Activated CD8-positive, alpha-beta T cell treated with anti-CD3 and anti-CD28 coated beads for 36 hours (primary cell): ENCODE measurements at regions not wholly inside any gene's neighbourhood (a gene's known extent, or its start where the extent isn't known, plus 50 kb on each side); places are given as distances from the start of the nearest gene placed in this dataset.

Experiments
- ATAC-seq: fragments of 200-7000 bp; cut with Tn5 transposase; one replicate; pipeline ENCODE4 v1.10.0; 2021; ENCODE audit warnings: mild to moderate bottlenecking, moderate library complexity
- CTCF ChIA-PET: fragments of 350-600 bp; sonication (Branson Sonifier 250); formaldehyde crosslinking; loops from one replicate; lab custom pipeline; 2021; ENCODE audit warnings: antibody characterized with exemption; lab: Charles Lee
- POLR2A ChIA-PET: fragments of 350-600 bp; sonication (Branson Sonifier 250); formaldehyde crosslinking; loops from one replicate; lab custom pipeline; 2021; ENCODE audit warnings: antibody characterized with exemption; lab: Charles Lee
- DNase-seq: peaks from one replicate; pipeline ENCODE4 v3.0.0-alpha.2; 2020
- H3K27ac Mint-ChIP-seq: one replicate; pipeline ENCODE4 v1.8.0; 2021; ENCODE audit warnings: mild to moderate bottlenecking, mixed read lengths
- H3K27me3 Mint-ChIP-seq: one replicate; pipeline ENCODE4 v1.8.0; 2021; ENCODE audit warnings: mixed read lengths
- H3K36me3 Mint-ChIP-seq: one replicate; pipeline ENCODE4 v1.8.0; 2021; ENCODE audit warnings: low read depth, mixed read lengths
- H3K4me1 Mint-ChIP-seq: one replicate; pipeline ENCODE4 v1.8.0; 2021; ENCODE audit warnings: low read depth, mixed read lengths
- H3K4me3 Mint-ChIP-seq: one replicate; pipeline ENCODE4 v1.8.0; 2021; ENCODE audit warnings: mild to moderate bottlenecking, moderate library complexity, mixed read lengths
- H3K9me3 Mint-ChIP-seq: one replicate; pipeline ENCODE4 v1.8.0; 2021; ENCODE audit warnings: mixed read lengths
- CTCF ChIP-seq: fragments of 200-600 bp; IDR thresholded peaks from one replicate; pipeline ENCODE4 v1.8.0; 2022; ENCODE audit warnings: antibody characterized with exemption, mild to moderate bottlenecking
- intact Hi-C: fragments of 100-400 bp; cut with micrococcal nuclease; formaldehyde crosslinking; loops from one replicate; pipeline ENCODE4 v1.10.0; 2022

GRCh38 chr11:15599376-15599775, 484.7 kb downstream of the INSC start:
- intact Hi-C loops = no loop called here
- no peak for ATAC-seq
- no peak for TF ChIP-seq CTCF
- Mint-ChIP-seq H3K9me3 (no peaks in the 10 kb centered on the region), H3K4me1 (no peaks in the 10 kb centered on the region), H3K4me3 (no peak overlapping the region), H3K27me3 (no peaks in the 10 kb centered on the region), H3K36me3 (no peaks in the 10 kb centered on the region), H3K27ac (no peak overlapping the region)
- DNase-seq = no peak
- ChIA-PET CTCF (no interaction called here), POLR2A (no interaction called here)

- Mint-ChIP-seq H3K27ac (no peak overlapping the region), H3K27me3 (no peaks in the 10 kb centered on the region), H3K4me1 (no peaks in the 10 kb centered on the region), H3K4me3 (no peak overlapping the region), H3K9me3 (no peaks in the 10 kb centered on the region), H3K36me3 (no peaks in the 10 kb centered on the region)
- ATAC-seq (no peak), DNase-seq (no peak)
- POLR2A ChIA-PET = no interaction called here
- CTCF ChIA-PET = no interaction called here
- no peak for TF ChIP-seq CTCF
- intact Hi-C loops = no loop called here
Measured at GRCh38 chr11:15602047-15602446, 487.3 kb downstream of the INSC start.

- Mint-ChIP-seq H3K27me3 (no peaks in the 10 kb centered on the region), H3K36me3 (no peaks in the 10 kb centered on the region), H3K4me1 (no peaks in the 10 kb centered on the region), H3K9me3 (no peaks in the 10 kb centered on the region), H3K27ac (no peak overlapping the region), H3K4me3 (no peak overlapping the region)
- intact Hi-C loops = no loop called here
- DNase-seq (no peak), ATAC-seq (no peak)
- CTCF ChIA-PET = no interaction called here
- no peak for TF ChIP-seq CTCF
- POLR2A ChIA-PET = no interaction called here
Measured at GRCh38 chr11:15602785-15603567, 488.3 kb downstream of the INSC start.

- CTCF ChIA-PET = no interaction called here
- H3K27me3 Mint-ChIP-seq = no peaks in the 10 kb centered on the region
Measured at GRCh38 chr11:15605094-15605493, 490.4 kb downstream of the INSC start.

More at GRCh38 chr11:15605094-15605493, 490.4 kb downstream of the INSC start:
- no peak for DNase-seq
- ATAC-seq = no peak
- no peaks in the 10 kb centered on the region for H3K36me3 Mint-ChIP-seq
- intact Hi-C loops = no loop called here
- H3K4me3 Mint-ChIP-seq = no peak overlapping the region
- H3K9me3 Mint-ChIP-seq = no peaks in the 10 kb centered on the region
- H3K4me1 Mint-ChIP-seq = no peaks in the 10 kb centered on the region
- no peak for TF ChIP-seq CTCF
- POLR2A ChIA-PET = no interaction called here
- no peak overlapping the region for H3K27ac Mint-ChIP-seq
